Cortex of kidney (tissue), 1 donor: ENCODE measurements at regions not wholly inside any gene's neighbourhood (a gene's known extent, or its start where the extent isn't known, plus 50 kb on each side); places are given as distances from the start of the nearest gene placed in this dataset.

Experiments used
- DNase-seq: peaks from one replicate; lab custom pipeline; 2025; lab: John Stamatoyannopoulos, UW

DNA sequence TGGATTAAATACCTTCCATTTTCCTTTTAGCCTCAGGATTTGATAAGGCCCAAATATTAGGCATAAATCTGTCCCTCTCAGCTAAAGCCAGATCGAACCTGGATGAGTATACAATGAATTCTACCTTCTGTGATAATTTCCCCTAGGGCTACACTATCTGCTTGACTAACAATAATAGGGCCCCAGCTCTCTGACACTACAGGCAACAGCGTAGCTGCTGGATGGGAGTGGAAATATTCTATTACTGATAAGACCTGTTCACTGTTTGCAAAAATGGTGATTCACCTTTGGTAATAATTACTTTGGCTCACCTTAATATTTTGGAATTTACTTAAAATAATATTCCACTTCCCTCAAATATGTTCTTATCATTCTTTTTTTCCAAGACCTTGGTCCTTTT, 644.2 kb upstream of the SEMA6A start:
- no peak for DNase-seq

DNA sequence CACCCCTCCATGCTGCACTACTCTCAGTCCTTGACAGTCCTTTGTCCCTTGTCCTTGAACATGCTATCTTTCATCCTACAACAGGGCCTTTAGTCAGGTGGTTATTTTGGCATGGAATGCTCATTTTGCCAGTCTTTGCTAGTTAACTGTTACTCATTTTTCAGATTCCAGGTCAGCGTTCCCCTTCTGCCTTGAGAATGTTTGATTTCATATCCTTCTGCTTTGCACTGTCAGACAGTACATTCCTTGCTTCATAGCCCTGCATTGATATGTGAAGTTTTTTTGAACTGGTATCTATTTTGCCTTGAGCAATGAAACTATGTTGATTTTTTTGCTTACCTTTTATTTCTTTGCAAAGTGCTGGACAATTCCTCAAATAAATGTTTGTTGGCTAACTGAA, 638.2 kb upstream of the SEMA6A start:
- DNase-seq = no peak

DNA sequence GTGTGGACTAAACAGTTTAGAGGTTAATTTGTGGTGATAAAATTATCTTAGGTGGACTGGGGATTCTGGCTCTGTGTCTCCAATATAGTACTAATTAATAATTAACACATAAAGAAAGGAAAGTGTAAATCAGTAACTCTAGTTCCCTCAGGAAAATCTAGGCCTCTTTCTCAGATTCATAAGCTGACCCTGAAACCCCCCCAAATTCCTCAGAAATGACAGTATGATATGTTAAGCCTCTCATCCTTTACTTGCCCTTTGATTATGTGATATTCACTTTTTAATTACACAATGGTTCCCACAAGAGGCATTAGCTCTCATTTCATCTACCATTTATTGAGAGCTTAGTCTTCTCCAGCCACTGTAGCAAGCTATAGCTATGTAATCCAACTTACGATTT, 636.2 kb upstream of the SEMA6A start:
- no peak for DNase-seq

DNA sequence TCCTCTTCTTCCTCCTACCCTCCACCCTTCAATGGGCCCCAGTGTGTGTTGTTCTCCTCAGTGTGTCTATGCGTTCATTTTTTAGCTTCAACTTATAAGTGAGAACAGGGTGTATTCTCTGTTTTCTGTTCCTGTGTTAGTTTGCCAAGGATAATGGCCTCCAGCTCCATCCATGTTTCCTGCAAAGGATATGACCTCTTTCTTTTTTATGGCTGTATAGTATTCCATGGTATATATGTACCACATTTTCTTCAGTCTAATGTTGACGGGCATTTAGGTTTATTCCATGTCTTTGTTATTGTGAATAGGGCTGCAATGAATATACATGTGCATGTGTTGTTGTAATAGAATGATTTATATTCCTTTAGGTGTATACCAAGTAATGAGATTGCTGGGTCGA, 634.9 kb upstream of the SEMA6A start:
- DNase-seq = no peak

DNA sequence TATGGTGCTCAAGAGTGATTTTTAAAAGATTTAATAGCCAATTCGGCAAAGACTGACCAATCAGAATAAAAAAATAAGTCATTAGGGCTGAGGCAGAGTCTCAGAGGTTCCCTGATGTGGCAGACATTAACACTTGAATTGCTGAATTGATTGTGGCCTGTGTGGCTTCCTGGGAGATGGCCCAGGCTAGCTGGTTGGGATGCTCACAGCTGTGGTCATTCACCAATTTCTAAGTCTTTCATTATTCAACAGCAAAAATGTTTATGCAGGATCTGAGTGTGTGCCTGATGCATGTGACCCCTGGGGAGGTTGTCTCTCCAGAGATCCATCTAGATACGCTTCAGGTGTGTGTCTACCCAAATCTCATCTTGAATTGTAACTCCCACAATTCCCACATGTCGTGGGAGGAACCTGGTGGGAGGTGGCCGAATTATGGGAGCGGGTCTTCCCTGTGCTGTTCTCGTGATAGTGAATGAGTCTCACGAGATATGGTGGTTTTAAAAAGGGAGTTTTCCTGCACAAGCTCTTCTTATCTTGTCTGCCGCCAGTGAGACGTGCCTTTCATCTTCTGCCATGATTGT, 632.6 kb upstream of the SEMA6A start:
- no peak for DNase-seq

DNA sequence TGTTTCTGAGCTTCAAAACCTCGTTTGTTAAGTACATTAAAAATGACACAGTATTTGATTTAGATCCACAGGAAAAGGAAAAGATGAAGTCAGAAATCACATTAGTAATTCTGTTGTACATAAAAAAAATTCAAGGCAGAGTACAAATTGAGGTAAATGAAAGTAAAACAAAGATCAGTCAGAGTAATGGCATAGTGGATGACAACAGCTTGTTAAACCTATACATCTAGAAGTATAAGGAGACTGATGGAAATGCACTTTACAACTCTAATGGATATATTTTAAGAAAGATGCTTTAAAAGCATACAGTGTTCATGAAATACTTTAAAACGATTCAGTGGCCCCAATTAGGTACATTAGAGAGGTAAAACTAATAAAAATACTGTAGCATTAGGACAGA, 631.3 kb upstream of the SEMA6A start:
- DNase-seq = no peak

DNA sequence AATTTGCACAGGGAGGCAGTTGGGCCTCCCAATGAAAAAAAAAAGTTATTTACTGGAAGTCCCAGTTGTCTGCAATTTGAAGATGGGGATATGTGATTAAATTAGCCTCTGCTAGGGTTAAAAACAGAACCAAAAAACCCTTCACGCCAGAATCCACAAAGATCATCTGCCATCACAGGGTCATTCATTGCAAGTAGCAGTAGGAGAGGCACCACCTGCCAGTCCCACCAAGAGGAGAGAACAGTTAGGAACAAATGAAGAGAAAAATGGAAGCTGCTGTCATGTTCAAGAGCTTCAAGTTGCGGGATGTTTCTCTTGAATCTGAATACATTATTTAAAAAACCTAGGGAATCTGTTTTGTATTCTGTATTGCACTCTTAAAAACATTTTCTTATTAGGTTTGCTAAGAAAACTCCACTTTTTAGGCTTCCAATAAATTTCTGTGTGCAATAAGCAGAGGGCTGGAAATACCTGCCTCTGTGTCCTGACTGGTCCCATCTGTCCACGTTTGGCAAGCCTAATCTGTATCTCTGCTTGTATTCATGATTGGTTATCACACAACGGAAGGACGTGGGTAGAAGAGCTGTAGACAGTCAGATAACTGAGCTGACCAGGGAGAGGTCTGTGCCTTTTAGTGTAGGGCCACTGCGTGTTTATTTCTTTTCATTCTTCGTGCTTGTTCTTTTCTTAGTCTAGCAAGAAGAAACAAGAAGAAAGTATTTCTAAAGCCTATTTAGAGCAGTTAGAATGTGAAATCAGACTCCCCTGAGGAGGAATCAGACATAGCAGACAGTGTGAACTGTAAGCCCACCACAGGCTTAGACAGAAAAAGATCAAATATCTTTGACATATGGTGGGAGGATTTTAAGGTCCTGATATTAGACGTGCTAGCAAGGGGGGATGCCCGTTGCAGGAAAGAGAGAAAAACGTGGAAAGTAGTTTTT, 630.6 kb upstream of the SEMA6A start:
- no peak for DNase-seq

DNA sequence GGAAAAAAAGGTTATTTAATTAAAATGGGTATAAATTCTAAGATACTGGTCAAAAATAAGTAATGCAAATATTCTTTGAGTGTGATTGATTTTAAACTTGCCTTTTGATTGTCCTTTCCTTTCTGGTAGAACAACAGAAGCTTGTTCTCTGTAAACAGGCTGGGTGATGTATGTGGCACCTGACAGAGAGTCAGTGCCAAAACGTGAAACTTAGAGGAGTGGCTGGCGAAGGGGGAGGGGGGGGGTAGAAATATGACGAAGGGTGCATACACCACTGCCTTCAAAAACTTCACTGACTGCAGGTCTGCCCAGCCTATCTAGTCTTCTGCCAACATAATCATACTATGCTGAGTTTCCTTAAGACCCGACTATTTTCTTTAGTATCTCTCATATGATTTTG, 629.8 kb upstream of the SEMA6A start:
- no peak for DNase-seq

DNA sequence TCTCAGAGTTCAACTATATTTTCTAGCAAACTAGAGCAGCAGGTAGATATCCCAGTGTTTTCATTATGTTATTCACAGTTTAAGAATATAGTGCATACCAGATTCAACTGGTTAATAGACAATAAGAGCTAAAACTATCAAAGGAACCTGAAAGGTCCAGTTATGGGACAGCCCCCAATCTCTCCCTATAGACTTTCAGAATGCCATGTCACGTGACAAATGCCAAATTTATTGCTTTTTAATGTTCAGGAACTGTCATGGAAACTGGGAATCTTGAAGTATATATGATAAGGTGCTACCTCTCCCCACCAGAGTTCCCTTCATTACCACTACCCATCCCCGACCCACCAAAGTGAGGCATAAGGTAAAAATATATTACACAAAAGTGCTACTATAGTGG, 629.0 kb upstream of the SEMA6A start:
- DNase-seq = no peak

DNA sequence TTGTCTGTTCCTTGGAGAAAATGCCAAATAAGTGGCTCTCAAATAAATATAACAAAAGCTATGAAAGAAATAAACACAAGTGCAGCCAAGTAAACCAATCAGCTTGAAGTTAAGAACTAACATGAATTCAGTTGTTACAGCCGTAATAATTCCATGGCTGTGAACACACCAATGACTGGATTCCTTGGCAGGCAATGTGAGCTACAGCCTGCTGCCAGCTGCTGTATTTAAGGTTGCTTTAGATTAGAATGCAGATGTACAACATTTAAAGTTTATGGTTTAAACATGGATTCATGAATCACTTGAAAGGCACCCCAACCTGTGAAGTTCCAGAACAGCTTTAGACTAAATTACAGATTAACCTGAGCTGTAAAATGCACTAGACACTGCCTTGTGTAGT, 626.4 kb upstream of the SEMA6A start:
- no peak for DNase-seq

DNA sequence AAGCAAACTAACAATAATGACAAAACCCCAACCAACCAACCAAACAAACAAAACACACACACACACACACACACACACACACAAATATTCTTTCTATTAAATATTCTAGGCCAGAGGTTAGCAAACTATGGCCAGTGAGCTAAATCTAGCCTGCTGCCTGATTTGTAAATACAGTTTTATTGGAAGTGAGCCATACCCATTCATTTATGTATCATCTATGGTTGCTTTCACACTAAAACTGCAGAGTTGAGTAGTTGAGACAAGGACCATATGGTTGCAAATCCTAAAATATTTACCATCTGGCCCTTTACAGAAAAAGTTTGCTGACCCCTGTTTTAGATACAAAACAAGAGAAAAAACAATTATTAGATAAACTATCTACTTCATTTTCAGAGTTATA, 620.5 kb upstream of the SEMA6A start:
- no peak for DNase-seq

DNA sequence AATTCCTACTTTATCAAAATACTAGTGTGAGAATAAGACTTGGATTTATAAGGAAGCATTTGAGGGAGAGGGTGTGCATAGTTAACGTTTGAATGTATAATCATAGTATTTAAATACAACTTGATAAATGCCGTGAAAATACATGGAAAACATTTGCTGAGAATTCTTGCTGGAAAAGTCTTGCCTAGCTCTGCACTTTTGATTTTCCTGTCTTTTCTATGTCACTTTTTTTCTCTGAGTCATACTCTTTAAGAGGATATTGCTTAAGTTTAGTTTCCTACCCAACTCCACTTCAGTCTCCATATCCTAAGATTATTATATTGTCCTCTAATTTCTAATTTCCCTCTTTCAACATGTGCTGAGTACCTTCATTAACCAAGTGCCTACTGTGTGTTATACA, 616.6 kb upstream of the SEMA6A start:
- DNase-seq = no peak

DNA sequence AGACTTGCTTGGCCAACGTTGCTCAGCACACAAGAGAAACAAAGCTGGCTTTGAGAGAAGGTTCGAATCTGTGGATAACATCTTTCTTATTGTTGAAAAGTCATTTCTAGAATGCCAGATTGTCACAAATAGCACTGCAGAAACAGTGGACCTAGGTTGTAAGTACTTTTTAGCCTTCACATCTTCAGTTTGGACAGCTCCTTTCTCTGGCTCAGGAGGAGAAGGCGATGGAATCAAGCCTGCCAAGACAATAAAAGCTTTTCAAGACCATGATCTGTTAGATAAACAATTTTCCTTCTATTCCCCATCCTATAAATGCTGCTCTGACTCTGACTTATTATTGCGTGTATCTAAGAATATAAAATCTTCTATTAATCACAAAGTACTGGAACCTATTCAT, 615.2 kb upstream of the SEMA6A start:
- DNase-seq = no peak

DNA sequence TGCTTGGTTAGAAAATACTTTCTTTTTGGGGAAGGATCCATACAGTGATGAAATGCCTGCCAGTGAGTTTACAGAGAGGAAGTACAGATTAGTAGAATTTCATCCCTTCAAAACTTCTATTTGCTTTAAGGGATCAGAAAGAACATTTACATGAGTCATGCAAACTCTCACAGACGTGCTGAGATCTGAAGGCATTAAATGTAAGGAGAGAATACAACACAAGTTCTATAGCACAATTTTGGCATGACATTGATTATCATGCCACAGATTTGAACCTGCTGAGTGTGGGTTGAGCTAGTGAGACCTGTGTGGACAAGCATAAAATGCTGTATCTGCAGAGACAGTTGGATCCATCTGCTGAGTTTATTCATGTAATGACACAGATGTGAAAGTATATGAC, 613.6 kb upstream of the SEMA6A start:
- DNase-seq = no peak

DNA sequence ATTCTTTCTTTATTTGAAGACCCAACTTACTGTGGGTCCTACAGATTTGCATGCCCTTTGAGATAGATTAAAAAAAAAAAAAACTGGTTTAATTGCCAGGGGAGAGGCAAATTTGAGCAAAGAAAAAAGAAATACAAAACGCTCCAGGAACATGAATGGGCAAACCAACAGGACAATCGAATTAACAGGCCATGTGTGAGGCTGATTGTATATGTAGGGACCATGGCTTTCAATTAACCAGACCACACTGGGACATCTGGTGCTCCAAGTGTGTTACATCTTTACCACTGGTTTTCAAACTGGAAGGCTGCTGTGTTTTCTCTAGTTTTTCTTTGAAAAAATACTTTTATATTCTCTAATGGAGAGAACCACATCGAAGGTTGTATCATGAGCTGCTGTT, 612.1 kb upstream of the SEMA6A start:
- no peak for DNase-seq

DNA sequence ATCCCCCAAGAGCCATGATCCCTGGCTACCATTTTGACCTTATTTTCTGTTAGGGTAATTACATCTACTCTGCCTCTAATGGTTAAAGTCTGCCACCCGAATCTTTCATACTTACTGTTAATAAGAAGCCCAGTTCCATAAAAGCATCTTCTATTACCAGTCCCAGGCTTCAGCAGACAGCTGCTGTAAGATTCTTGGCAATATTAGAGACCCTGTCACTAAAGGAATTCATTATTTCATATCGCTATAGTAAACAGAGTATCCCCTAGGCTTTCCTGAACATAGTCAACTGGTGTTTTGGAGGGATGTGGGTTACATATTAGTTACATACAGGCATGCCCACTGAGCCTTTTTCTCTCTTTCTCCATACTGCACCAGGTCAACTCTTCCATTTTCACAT, 608.7 kb upstream of the SEMA6A start:
- no peak for DNase-seq

DNA sequence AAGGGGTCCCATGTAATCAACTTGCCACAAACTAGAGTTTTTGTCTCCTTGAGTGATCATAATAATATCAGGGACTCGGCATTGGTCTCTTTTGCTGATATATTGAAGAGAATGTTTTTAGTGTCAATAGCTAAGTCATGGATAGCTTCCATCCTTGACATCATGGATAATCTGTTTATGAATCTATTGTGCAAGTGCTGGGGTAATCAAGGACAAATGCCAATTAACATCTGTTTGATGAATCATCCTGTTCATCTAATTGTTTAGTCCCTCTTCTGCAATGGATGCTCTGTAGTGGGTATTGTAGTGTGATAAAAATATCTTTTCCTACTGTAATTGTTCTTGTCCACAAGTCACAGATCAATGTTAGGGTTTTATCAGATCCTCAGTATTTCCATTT, 607.5 kb upstream of the SEMA6A start:
- DNase-seq = no peak

DNA sequence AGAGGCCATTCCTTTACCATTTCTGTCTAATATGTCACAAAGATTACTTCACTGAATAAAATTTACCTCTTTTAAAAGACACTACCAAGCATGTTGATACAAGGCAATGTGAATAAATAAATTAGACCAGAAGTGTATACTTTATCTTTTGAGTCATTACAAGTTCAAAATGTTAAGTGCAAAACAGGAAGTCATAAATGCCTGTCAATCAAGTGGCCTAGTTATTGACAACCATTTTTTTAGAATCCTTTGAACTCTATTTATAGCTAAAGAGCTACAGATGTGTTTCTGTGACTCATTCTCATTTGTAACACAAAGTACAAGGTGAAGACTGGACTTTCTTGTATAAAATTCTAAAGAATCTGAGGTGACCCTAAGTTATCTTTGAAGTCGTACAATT, 602.7 kb upstream of the SEMA6A start:
- no peak for DNase-seq

DNA sequence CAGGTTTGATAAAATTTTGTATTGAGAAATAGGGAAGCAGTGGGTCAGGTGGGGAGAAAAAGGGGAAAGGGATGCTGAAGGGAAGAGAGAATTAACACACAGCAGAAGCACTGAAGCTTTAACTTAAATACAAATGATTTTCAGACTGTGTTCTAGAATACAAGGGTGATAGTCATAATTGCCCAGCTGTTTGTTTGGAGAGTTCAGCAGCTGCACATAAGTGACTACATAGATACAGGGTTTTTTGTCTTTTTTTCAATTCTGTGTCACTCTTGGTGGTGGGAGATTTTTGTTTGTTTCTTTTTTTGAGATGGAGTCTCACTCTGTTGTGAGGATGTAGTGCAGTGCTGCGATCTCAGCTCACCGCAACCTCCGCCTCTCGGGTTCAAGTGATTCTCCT, 590.4 kb upstream of the SEMA6A start:
- DNase-seq = no peak

DNA sequence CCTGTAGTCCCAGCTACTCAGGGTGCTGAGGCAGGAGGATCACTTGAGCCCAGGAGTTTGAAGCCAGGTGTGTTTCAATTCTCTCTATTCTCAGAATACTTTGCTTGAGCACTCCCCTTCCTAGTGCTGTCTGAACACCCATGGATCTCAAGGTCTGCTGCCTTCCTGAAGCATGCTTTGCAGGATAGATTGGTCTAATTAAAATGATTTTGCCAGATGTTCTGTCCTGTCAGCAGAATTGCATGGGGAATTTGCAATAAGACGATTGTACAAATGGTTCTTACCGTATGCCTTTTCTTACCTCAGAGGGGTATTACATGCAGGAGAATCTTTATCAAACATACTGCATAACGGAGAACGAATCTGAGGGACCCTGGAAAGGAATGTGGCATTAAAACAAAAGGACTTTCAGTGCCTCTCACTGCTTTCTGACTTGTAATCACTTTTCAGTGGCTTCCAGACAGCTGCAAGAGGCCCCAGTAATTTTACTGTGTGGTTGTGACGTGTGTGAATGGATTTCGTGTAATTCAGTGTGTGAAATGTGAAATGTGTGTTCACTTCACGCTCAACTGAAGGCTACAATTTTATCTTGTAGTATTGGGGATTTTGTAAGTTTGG, 587.2 kb upstream of the SEMA6A start:
- DNase-seq = no peak

DNA sequence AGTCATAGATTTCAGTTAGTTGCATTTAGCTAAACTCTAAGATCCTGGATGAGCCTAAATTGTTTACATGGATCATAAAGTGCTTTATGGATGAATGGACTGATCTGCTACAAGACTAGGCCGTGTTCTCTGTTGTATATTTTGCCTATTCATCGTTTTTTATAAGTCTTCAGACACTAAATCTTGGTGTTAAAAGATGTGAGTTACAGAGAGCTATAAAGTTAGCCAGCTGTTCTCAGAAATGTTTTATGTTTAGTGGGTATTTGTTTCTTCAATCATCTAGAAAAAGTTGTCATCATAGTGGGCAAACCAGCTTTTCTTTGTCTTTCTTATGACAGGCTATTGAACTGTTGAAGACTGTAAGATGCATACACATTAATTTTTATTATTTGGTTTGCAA, 585.8 kb upstream of the SEMA6A start:
- no peak for DNase-seq

DNA sequence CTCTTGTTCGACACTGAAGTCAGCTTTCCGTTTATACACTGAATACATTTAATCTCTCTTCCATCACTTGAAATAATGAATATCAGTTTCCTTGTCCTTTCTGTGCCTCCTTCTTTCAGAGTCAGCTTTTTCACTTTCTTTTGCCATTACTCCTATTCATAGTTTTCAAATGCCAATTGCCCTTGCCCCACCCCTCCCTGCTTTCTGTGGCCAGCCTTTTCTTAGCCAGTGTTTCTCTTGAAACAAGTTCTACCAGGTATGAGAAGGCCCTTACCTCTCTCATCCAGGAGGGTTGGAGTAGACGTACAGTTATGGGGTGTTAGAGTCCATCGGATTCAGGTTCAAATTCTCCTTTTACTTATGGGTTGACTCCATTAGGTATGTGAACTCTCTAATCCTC, 574.7 kb upstream of the SEMA6A start:
- DNase-seq = no peak

DNA sequence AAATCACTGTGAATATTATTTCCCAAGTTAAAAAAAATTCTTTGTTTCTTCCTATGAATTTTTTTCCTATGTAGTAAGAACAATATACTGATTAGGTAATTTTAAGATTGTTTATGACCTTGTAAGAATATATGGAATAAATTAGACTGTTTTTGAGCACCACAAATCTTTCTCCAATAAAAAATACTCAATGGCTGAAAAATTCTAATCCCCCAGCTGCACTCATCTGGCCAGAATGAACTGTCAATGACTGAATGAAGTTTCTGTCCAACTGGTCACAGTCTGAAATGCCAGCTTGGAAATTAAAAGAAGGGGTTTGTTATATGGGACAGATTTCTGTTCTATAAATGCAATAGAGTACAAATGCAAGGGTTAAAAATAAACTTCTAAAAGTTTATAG, 569.5 kb upstream of the SEMA6A start:
- DNase-seq = no peak
